Dendritic cell treated with granulocyte-macrophage colony-stimulating factor and Interleukin-4, amounts not matched to agents 40 ng/mL and 50 ng/mL, for 4 days (primary cell): ENCODE measurements at regions not wholly inside any gene's neighbourhood (a gene's known extent, or its start where the extent isn't known, plus 50 kb on each side); places are given as distances from the start of the nearest gene placed in this dataset.

Experiments used
- H3K27ac Mint-ChIP-seq: one replicate; pipeline ENCODE4 v1.8.0; 2022; ENCODE audit warnings: mild to moderate bottlenecking, mixed read lengths
- H3K27me3 Mint-ChIP-seq: one replicate; pipeline ENCODE4 v1.8.0; 2022; ENCODE audit warnings: mild to moderate bottlenecking, mixed read lengths
- H3K36me3 Mint-ChIP-seq: one replicate; pipeline ENCODE4 v1.8.0; 2022; ENCODE audit warnings: low read depth, mixed read lengths
- H3K4me1 Mint-ChIP-seq: one replicate; pipeline ENCODE4 v1.8.0; 2022; ENCODE audit warnings: low read depth, mixed read lengths
- H3K4me3 Mint-ChIP-seq: one replicate; pipeline ENCODE4 v1.8.0; 2022; ENCODE audit warnings: mild to moderate bottlenecking, moderate library complexity, mixed read lengths
- H3K9me3 Mint-ChIP-seq: one replicate; pipeline ENCODE4 v1.8.0; 2022; ENCODE audit warnings: mixed read lengths
- intact Hi-C: fragments of 100-400 bp; cut with micrococcal nuclease; formaldehyde crosslinking; loops from one replicate; pipeline ENCODE4 v1.15.0; 2022

GRCh38 chr5:44002381-44002901 is 386.8 kb downstream of the FGF10 start:
- intact Hi-C loops, result no loop called here
- Mint-ChIP-seq H3K27ac (no peak overlapping the region), H3K4me1 (no peaks in the 10 kb centered on the region), H3K9me3 (peaks cover 31% of the 10 kb centered on the region), H3K4me3 (no peak overlapping the region), H3K36me3 (no peaks in the 10 kb centered on the region), H3K27me3 (no peaks in the 10 kb centered on the region)

DNA sequence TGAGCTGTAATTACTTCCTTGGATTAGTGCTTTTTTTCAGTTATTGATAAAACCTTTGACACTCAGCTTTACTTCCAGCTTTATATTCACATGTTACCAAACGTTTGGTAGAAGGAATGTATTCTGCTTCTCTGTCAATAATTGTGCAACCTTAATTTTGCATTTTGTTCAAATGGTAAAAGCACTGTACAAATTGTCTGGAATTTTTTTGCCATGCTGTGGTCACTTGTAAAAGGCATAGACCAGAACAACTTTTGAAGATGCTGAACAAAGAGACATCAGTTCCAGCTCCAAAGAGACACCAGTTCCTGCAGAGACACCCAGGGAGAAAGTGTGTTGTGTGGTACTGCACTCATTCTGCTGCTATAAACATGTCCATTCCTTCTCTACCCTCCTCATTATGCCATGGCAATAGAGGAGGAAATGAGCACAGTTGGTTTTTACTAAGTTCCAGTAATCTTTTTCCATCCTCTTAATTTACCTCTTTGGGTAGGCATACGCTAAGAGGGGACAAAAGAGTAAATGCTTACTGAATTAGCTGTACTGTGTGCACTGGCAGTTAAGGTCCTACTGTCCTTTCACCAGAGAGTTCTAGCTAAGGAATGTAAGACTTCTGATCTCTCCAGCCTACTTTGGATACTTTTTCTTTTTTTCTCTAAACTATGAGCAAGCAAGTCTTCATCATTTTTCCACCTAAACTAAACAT is 387.4 kb downstream of the FGF10 start:
- Mint-ChIP-seq H3K36me3 (no peaks in the 10 kb centered on the region), H3K4me1 (no peaks in the 10 kb centered on the region), H3K27ac (no peak overlapping the region), H3K4me3 (no peak overlapping the region), H3K27me3 (no peaks in the 10 kb centered on the region), H3K9me3 (peaks cover 33% of the 10 kb centered on the region)
- intact Hi-C loops, result no loop called here

DNA sequence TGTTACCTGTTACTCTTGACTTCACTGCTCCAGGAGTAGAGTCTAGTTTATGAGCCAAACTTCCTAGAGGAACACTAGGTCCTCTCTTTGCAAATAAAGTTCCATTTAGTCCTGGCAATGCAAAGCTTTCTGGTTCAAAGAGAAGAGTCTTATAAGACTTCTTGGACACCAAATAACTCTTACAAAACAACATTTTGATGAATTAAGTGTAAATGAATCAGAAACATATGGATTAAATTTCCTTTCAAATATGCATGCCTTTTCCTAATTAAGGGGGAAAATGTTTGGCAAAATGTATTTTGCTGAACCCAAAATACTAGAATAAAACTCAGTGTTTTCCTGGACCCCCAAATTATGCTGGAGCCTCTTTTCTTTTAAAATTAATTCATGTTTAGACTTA is 388.0 kb downstream of the FGF10 start:
- no peaks in the 10 kb centered on the region for H3K36me3 Mint-ChIP-seq
- peaks cover 30% of the 10 kb centered on the region for H3K9me3 Mint-ChIP-seq
- H3K27me3 Mint-ChIP-seq, result no peaks in the 10 kb centered on the region
- intact Hi-C loops, result no loop called here
- no peak overlapping the region for H3K27ac Mint-ChIP-seq
- no peak overlapping the region for H3K4me3 Mint-ChIP-seq
- no peaks in the 10 kb centered on the region for H3K4me1 Mint-ChIP-seq

GRCh38 chr5:43997647-43998272 is 391.5 kb downstream of the FGF10 start:
- Mint-ChIP-seq H3K4me1 (no peaks in the 10 kb centered on the region), H3K27me3 (no peaks in the 10 kb centered on the region), H3K27ac (no peak overlapping the region), H3K9me3 (peaks cover 28% of the 10 kb centered on the region), H3K4me3 (no peak overlapping the region), H3K36me3 (no peaks in the 10 kb centered on the region)
- intact Hi-C loops, result no loop called here

DNA sequence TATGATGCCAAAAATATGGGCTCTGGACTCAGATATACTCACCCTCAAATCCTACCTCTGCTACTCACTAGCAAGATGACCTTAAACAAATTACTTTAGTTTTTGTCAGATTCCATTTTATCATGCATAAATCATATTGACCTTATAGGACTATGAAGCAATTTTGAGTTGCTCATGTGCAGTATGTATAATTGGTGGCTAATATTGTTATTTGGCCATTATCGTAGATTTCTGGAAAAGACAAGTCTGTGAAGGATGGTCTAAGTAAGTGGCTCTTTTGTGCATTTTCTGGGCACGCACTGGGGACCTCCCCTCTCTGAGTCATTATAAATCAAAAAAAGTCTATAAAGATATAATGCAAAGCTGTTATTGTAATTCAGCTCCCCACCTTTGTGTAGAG is 393.0 kb downstream of the FGF10 start:
- Mint-ChIP-seq H3K4me1 (no peaks in the 10 kb centered on the region), H3K27ac (no peak overlapping the region), H3K4me3 (no peak overlapping the region), H3K9me3 (peaks cover 28% of the 10 kb centered on the region), H3K27me3 (no peaks in the 10 kb centered on the region), H3K36me3 (no peaks in the 10 kb centered on the region)
- intact Hi-C loops, result no loop called here

- H3K4me3 Mint-ChIP-seq, result no peak overlapping the region
- H3K27ac Mint-ChIP-seq, result no peak overlapping the region
- no peaks in the 10 kb centered on the region for H3K36me3 Mint-ChIP-seq
- intact Hi-C loops, result no loop called here
- no peaks in the 10 kb centered on the region for H3K27me3 Mint-ChIP-seq
- no peaks in the 10 kb centered on the region for H3K4me1 Mint-ChIP-seq
- H3K9me3 Mint-ChIP-seq, result peaks cover 28% of the 10 kb centered on the region
Measured at GRCh38 chr5:43994352-43994708, 391.4 kb downstream of the NNT start.

- Mint-ChIP-seq H3K4me3 (no peak overlapping the region), H3K27me3 (no peaks in the 10 kb centered on the region), H3K4me1 (no peaks in the 10 kb centered on the region), H3K36me3 (no peaks in the 10 kb centered on the region), H3K9me3 (peaks cover 28% of the 10 kb centered on the region), H3K27ac (no peak overlapping the region)
- intact Hi-C loops, result no loop called here
Measured at GRCh38 chr5:43993634-43994351, 390.8 kb downstream of the NNT start.

- Mint-ChIP-seq H3K36me3 (no peaks in the 10 kb centered on the region), H3K27ac (no peak overlapping the region), H3K4me1 (no peaks in the 10 kb centered on the region), H3K4me3 (no peak overlapping the region), H3K27me3 (no peaks in the 10 kb centered on the region), H3K9me3 (peaks cover 36% of the 10 kb centered on the region)
- intact Hi-C loops, result no loop called here
Measured at GRCh38 chr5:43985411-43985810, 382.4 kb downstream of the NNT start.

GRCh38 chr5:43981556-43981955 is 378.6 kb downstream of the NNT start:
- Mint-ChIP-seq H3K27ac (no peak overlapping the region), H3K27me3 (no peaks in the 10 kb centered on the region), H3K9me3 (peaks cover 52% of the 10 kb centered on the region), H3K4me1 (no peaks in the 10 kb centered on the region), H3K4me3 (no peak overlapping the region), H3K36me3 (no peaks in the 10 kb centered on the region)
- intact Hi-C loops, result no loop called here

GRCh38 chr5:43973908-43974307 is 370.9 kb downstream of the NNT start:
- Mint-ChIP-seq H3K4me1 (no peaks in the 10 kb centered on the region), H3K27ac (no peak overlapping the region), H3K4me3 (no peak overlapping the region), H3K36me3 (no peaks in the 10 kb centered on the region), H3K27me3 (no peaks in the 10 kb centered on the region), H3K9me3 (peaks cover 21% of the 10 kb centered on the region)
- intact Hi-C loops, result no loop called here

DNA sequence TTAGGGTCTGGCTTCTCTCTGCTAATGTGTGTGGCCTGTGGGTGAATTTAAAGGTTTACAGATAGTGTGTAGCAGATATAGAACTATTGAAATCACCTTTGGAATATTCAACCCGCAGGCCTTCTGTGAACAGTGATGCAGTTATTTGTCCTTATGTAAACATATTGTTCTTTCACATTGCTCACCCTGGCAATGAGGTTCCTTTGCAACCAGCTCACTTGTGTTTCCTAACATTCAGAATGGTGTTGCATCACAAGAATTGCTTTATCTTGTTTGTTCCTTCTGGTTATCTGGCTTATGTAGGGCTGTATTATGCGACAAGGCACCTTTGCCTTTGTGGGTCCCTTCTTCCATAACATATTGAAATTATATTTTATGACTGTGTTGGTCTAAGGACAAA is 370.3 kb downstream of the NNT start:
- peaks cover 16% of the 10 kb centered on the region for H3K9me3 Mint-ChIP-seq
- intact Hi-C loops, result no loop called here
- no peaks in the 10 kb centered on the region for H3K4me1 Mint-ChIP-seq
- H3K4me3 Mint-ChIP-seq, result no peak overlapping the region
- H3K36me3 Mint-ChIP-seq, result no peaks in the 10 kb centered on the region
- H3K27ac Mint-ChIP-seq, result no peak overlapping the region
- H3K27me3 Mint-ChIP-seq, result no peaks in the 10 kb centered on the region

DNA sequence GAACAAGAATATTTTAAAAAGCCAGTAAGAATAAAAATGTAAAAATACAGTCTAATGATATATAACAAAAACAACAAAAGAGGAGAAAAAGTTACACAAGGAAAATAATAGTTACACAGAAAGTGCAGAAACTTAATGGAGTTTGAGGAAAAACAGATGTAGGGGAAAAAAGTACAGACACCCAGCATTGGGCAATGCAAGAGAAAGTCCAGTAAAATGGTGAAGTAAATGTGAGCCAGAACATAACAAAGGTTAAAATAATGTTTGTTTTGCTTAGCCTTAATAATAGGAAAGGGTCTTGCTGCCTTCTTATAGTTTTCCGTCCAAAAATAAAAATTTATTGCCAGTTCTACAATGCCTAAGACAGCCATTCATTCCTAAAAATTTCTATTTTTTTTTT is 364.2 kb downstream of the NNT start:
- Mint-ChIP-seq H3K27me3 (no peaks in the 10 kb centered on the region), H3K36me3 (no peaks in the 10 kb centered on the region), H3K27ac (no peak overlapping the region), H3K9me3 (peaks cover 46% of the 10 kb centered on the region), H3K4me1 (no peaks in the 10 kb centered on the region), H3K4me3 (no peak overlapping the region)
- intact Hi-C loops, result no loop called here

DNA sequence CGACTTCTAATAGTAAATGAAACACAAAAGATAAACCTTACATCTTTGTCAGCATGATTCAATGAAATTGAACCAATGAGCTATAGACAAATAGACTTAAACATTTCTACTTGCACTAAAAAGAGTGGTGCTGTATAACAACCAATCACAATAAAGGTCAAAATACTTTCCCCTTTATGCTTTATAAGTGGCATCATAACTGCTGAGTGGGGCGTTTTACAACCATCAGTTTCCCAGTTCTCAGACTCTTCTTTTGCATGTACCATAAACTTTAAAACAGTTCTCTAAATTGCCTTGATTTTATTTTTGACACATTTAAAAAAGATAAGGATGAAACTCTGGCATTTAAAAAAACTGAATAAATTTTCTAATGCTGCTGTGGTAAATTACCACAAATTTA is 356.2 kb downstream of the NNT start:
- peaks cover 28% of the 10 kb centered on the region for H3K9me3 Mint-ChIP-seq
- no peak overlapping the region for H3K4me3 Mint-ChIP-seq
- no peaks in the 10 kb centered on the region for H3K36me3 Mint-ChIP-seq
- H3K27ac Mint-ChIP-seq, result no peak overlapping the region
- intact Hi-C loops, result no loop called here
- H3K4me1 Mint-ChIP-seq, result no peaks in the 10 kb centered on the region
- H3K27me3 Mint-ChIP-seq, result no peaks in the 10 kb centered on the region

GRCh38 chr5:43947935-43948334 is 345.0 kb downstream of the NNT start:
- H3K27me3 Mint-ChIP-seq, result no peaks in the 10 kb centered on the region
- H3K36me3 Mint-ChIP-seq, result no peaks in the 10 kb centered on the region
- H3K9me3 Mint-ChIP-seq, result peaks cover 36% of the 10 kb centered on the region
- intact Hi-C loops, result no loop called here
- no peak overlapping the region for H3K27ac Mint-ChIP-seq
- no peak overlapping the region for H3K4me3 Mint-ChIP-seq
- H3K4me1 Mint-ChIP-seq, result no peaks in the 10 kb centered on the region
